H1 (cell line): ENCODE measurements at regions not wholly inside any gene's neighbourhood (a gene's known extent, or its start where the extent isn't known, plus 50 kb on each side); places are given as distances from the start of the nearest gene placed in this dataset.

Experiments
- CHD1 ChIP-seq: IDR thresholded peaks from 2 replicates; pipeline ENCODE4 v1.6.1; 2012; ENCODE audit warnings: low read depth, low read length, improper control_type of control experiment
- EGR1 ChIP-seq: IDR thresholded peaks from 2 replicates; pipeline ENCODE4 v1.6.1; 2011; ENCODE audit warnings: low read depth, low read length, borderline replicate concordance
- EP300 ChIP-seq, 2 experiments: IDR thresholded peaks; 1 replicate in 1 of 2; 2 replicates in 1 of 2; pipeline ENCODE4 v1.6.1; 2011 to 2012; ENCODE audit warnings: low read depth in 2 of 2, low read length in 2 of 2, mild to moderate bottlenecking in 2 of 2, borderline replicate concordance in 1 of 2, inconsistent platforms in 1 of 2, moderate library complexity in 1 of 2
- NRF1 ChIP-seq: IDR thresholded peaks from 2 replicates; pipeline ENCODE4 v1.6.1; 2011; ENCODE audit warnings: mild to moderate bottlenecking, low read depth, low read length, improper control_type of control experiment
- RBBP5 ChIP-seq: IDR thresholded peaks from 2 replicates; pipeline ENCODE4 v1.7.1; 2012; ENCODE audit warnings: low read depth, mild to moderate bottlenecking, inconsistent platforms, low read length, moderate library complexity, borderline replicate concordance
- TAF7 ChIP-seq: optimal IDR thresholded peaks from 2 replicates; pipeline ENCODE3; 2011; ENCODE audit warnings: low read depth, mild to moderate bottlenecking, inconsistent platforms, low read length, moderate library complexity, borderline replicate concordance
- YY1 ChIP-seq: IDR thresholded peaks from 2 replicates; pipeline ENCODE4 v1.6.1; 2011; ENCODE audit warnings: low read depth, mild to moderate bottlenecking, low read length

- no peak for TF ChIP-seq EP300 (IDR thresholded peaks at IDR 0.05; ENCODE audit: borderline replicate concordance in 1 of 2, low read depth in 2 of 2, low read length in 2 of 2)
- no peak for TF ChIP-seq TAF7
- TF ChIP-seq RBBP5 = no peak
- no peak for TF ChIP-seq CHD1
- TF ChIP-seq YY1 = no peak
- no peak for TF ChIP-seq NRF1
- TF ChIP-seq EGR1 = no peak
These were observed 61.9 kb upstream of the FOXF1 start (continued) for GRCh38 chr16:86448306-86448890.
